ENCODE measurements at regions not wholly inside any gene's neighbourhood (a gene's known extent, or its start where the extent isn't known, plus 50 kb on each side); places are given as distances from the start of the nearest gene placed in this dataset.

GRCh38 chr2:234577191-234577590 is 80.3 kb upstream of the ARL4C start:
- 0 out of 2 replicates have a peak, but pooled peaks cover 5% of the 10 kb centered on the region for H4K20me1 ChIP-seq (ENCODE audit: insufficient read depth, low read length)
- H3K27me3 ChIP-seq (ENCODE audit: insufficient read depth, low read length, poor library complexity) = peaks cover 31% of the 10 kb centered on the region
- DNase-seq (no peak), ATAC-seq (ENCODE audit: insufficient read depth, low read depth) (no peak; the same call in 2 of the 3 replicates)
- TF ChIP-seq, protein P1, sequence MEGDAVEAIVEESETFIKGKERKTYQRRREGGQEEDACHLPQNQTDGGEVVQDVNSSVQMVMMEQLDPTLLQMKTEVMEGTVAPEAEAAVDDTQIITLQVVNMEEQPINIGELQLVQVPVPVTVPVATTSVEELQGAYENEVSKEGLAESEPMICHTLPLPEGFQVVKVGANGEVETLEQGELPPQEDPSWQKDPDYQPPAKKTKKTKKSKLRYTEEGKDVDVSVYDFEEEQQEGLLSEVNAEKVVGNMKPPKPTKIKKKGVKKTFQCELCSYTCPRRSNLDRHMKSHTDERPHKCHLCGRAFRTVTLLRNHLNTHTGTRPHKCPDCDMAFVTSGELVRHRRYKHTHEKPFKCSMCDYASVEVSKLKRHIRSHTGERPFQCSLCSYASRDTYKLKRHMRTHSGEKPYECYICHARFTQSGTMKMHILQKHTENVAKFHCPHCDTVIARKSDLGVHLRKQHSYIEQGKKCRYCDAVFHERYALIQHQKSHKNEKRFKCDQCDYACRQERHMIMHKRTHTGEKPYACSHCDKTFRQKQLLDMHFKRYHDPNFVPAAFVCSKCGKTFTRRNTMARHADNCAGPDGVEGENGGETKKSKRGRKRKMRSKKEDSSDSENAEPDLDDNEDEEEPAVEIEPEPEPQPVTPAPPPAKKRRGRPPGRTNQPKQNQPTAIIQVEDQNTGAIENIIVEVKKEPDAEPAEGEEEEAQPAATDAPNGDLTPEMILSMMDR (IDR thresholded peaks at IDR 0.05; ENCODE audit: borderline replicate concordance, extremely low read depth, low read length, poor library complexity, severe bottlenecking) = no peak
- TF ChIP-seq EZH2 (IDR thresholded peaks at IDR 0.05; ENCODE audit: borderline replicate concordance, low read depth, low read length, severe bottlenecking) = no peak
- no peaks in the 10 kb centered on the region for H3K79me2 ChIP-seq (ENCODE audit: insufficient read depth, low read length)
- no peak overlapping the region for H2AFZ ChIP-seq (ENCODE audit: low read depth, low read length)
- H3K27ac ChIP-seq (ENCODE audit: low read length) = no peak overlapping the region
- no peak overlapping the region for H3K4me2 ChIP-seq (ENCODE audit: insufficient read depth, low read length)
- H3K36me3 ChIP-seq (ENCODE audit: insufficient read depth, low read length) = no peaks in the 10 kb centered on the region
- H3K4me3 ChIP-seq (ENCODE audit: low read depth in 1 of 2, low read length in 2 of 2) = no peak overlapping the region
- no peak overlapping the region for H3K9ac ChIP-seq (ENCODE audit: low read depth, low read length)
- H3K4me1 ChIP-seq (ENCODE audit: insufficient read depth, low read length) = no peaks in the 10 kb centered on the region
- H3K9me3 ChIP-seq (ENCODE audit: insufficient read depth, low read length, severe bottlenecking) = no peaks in the 10 kb centered on the region

- H4K20me1 ChIP-seq (ENCODE audit: insufficient read depth, low read length) = no peaks in the 10 kb centered on the region
- H3K36me3 ChIP-seq (ENCODE audit: insufficient read depth, low read length) = no peaks in the 10 kb centered on the region
- H3K4me1 ChIP-seq (ENCODE audit: insufficient read depth, low read length) = no peaks in the 10 kb centered on the region
- no peak overlapping the region for H3K9ac ChIP-seq (ENCODE audit: low read depth, low read length)
- no peaks in the 10 kb centered on the region for H3K9me3 ChIP-seq (ENCODE audit: insufficient read depth, low read length, severe bottlenecking)
- H3K4me2 ChIP-seq (ENCODE audit: insufficient read depth, low read length) = no peak overlapping the region
- H3K27me3 ChIP-seq (ENCODE audit: insufficient read depth, low read length, poor library complexity) = peaks cover 18% of the 10 kb centered on the region
- no peak overlapping the region for H3K4me3 ChIP-seq (ENCODE audit: low read depth in 1 of 2, low read length in 2 of 2)
- no peaks in the 10 kb centered on the region for H3K79me2 ChIP-seq (ENCODE audit: insufficient read depth, low read length)
- ATAC-seq (ENCODE audit: insufficient read depth, low read depth) (no peak), DNase-seq (no peak)
- H2AFZ ChIP-seq (ENCODE audit: low read depth, low read length) = no peak overlapping the region
- H3K27ac ChIP-seq (ENCODE audit: low read length) = no peak overlapping the region
- TF ChIP-seq, protein P1 (IDR thresholded peaks at IDR 0.05; ENCODE audit: borderline replicate concordance, extremely low read depth, low read length, poor library complexity, severe bottlenecking) = no peak
- no peak for TF ChIP-seq EZH2 (IDR thresholded peaks at IDR 0.05; ENCODE audit: borderline replicate concordance, low read depth, low read length, severe bottlenecking)
Observed at GRCh38 chr2:234571620-234572407, 74.9 kb upstream of the ARL4C start.

- H3K4me1 ChIP-seq (ENCODE audit: insufficient read depth, low read length) = no peaks in the 10 kb centered on the region
- H3K4me2 ChIP-seq (ENCODE audit: insufficient read depth, low read length) = no peak overlapping the region
- H3K9ac ChIP-seq (ENCODE audit: low read depth, low read length) = no peak overlapping the region
- no peak for TF ChIP-seq EZH2 (IDR thresholded peaks at IDR 0.05; ENCODE audit: borderline replicate concordance, low read depth, low read length, severe bottlenecking)
- TF ChIP-seq, protein P1 (IDR thresholded peaks at IDR 0.05; ENCODE audit: borderline replicate concordance, extremely low read depth, low read length, poor library complexity, severe bottlenecking) = no peak
- ATAC-seq (ENCODE audit: insufficient read depth, low read depth) = no peak
- no peaks in the 10 kb centered on the region for H3K79me2 ChIP-seq (ENCODE audit: insufficient read depth, low read length)
- DNase-seq = no peak
- H3K4me3 ChIP-seq (ENCODE audit: low read depth in 1 of 2, low read length in 2 of 2) = no peak overlapping the region
- no peak overlapping the region for H3K27ac ChIP-seq (ENCODE audit: low read length)
- peaks cover 15% of the 10 kb centered on the region for H3K27me3 ChIP-seq (ENCODE audit: insufficient read depth, low read length, poor library complexity)
- H2AFZ ChIP-seq (ENCODE audit: low read depth, low read length) = no peak overlapping the region
- H4K20me1 ChIP-seq (ENCODE audit: insufficient read depth, low read length) = no peaks in the 10 kb centered on the region
- no peaks in the 10 kb centered on the region for H3K9me3 ChIP-seq (ENCODE audit: insufficient read depth, low read length, severe bottlenecking)
- no peaks in the 10 kb centered on the region for H3K36me3 ChIP-seq (ENCODE audit: insufficient read depth, low read length)
Observed at GRCh38 chr2:234570476-234570875, 73.6 kb upstream of the ARL4C start.

Measured in DND-41 (cell line).